ENCODE measurements at regions not wholly inside any gene's neighbourhood (a gene's known extent, or its start where the extent isn't known, plus 50 kb on each side); places are given as distances from the start of the nearest gene placed in this dataset.

DNA sequence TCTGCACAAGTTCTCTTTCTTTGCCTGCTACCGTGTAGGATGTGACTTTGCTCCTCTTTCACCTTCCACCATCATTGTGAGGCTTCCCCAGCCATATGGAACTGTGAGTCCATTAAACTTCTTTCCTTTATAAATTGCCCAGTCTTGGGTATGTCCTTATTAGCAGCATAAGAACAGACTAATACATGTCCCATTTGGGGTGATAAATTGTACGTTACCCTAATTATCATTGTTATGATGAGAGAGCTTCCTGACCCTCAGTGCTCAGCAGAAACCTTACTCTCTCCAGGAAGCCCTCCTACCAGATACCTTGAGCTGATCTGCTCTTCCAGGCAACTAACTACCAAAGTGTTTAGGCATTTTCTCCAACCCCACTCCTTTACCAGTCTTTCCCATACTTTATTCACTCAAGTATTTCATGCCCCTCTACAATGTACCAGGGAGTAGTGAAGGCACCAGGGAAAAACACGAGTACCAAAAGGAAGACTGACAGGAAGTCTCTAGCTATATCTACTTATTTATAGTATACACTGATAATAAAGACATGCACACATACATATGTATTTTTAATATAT is 196.2 kb downstream of the MYCN start:
- ChIA-PET POLR2A (no interaction called here), CTCF (no interaction called here)
- Histone ChIP-seq H3K27ac (ENCODE audit: low read depth, low read length) (no peak overlapping the region), H3K36me3 (ENCODE audit: insufficient read depth, low read length) (no peaks in the 10 kb centered on the region), H3K9me3 (ENCODE audit: low read length) (no peaks in the 10 kb centered on the region), H3K4me3 (ENCODE audit: low read length) (no peak overlapping the region), H3K4me1 (ENCODE audit: insufficient read depth, low read length) (no peaks in the 10 kb centered on the region), H3K27me3 (ENCODE audit: insufficient read depth, low read length, poor library complexity, severe bottlenecking) (no peaks in the 10 kb centered on the region)
- DNase-seq: no peak
- Mint-ChIP-seq H3K4me3 (no peak overlapping the region), H3K9me3 (peaks cover 0 to 7% (median 4%) of the 10 kb centered on the region in 5 donors), H3K27ac (no peak overlapping the region), H3K27me3 (peaks cover 0 to 5% of the 10 kb centered on the region in 2 donors), H3K36me3 (no peaks in the 10 kb centered on the region), H3K4me1 (no peaks in the 10 kb centered on the region)

DNA sequence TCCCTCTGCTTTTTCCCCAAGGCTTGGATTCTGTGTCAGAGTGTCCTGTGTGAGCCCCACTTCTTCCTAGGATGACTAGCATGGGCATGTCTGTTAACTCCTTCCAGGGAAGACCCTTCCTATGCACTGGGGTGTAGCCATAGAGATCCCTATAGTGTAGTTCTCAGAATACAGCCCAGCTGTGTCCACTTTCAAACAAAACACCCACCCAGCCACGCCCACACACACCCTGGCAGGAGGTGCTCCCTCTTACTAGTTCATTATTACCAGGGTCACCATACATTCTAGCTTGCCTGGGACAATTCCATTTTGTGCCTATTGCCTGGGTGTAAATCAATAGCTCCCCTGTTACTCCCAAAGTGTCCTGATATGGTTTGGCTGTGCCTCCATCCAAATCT is 195.6 kb downstream of the MYCN start:
- H3K36me3 ChIP-seq (ENCODE audit: insufficient read depth, low read length): no peaks in the 10 kb centered on the region
- Mint-ChIP-seq H3K4me3 (no peak overlapping the region), H3K36me3 (no peaks in the 10 kb centered on the region), H3K4me1 (no peaks in the 10 kb centered on the region), H3K27me3 (peaks cover 0 to 5% of the 10 kb centered on the region in 2 donors), H3K27ac (no peak overlapping the region), H3K9me3 (peaks cover 0 to 9% (median 3%) of the 10 kb centered on the region in 5 donors)
- no peaks in the 10 kb centered on the region for H3K4me1 ChIP-seq (ENCODE audit: insufficient read depth, low read length)
- no peaks in the 10 kb centered on the region for H3K27me3 ChIP-seq (ENCODE audit: insufficient read depth, low read length, poor library complexity, severe bottlenecking)
- no peak for DNase-seq
- ChIA-PET CTCF (no interaction called here), POLR2A (no interaction called here)
- no peaks in the 10 kb centered on the region for H3K9me3 ChIP-seq (ENCODE audit: low read length)
- no peak overlapping the region for H3K4me3 ChIP-seq (ENCODE audit: low read length)
- H3K27ac ChIP-seq (ENCODE audit: low read depth, low read length): no peak overlapping the region

- H3K27me3 Mint-ChIP-seq: peaks cover 0 to 5% of the 10 kb centered on the region in 2 donors
- H3K9me3 Mint-ChIP-seq: peaks cover 0 to 9% (median 3%) of the 10 kb centered on the region in 5 donors
- no peaks in the 10 kb centered on the region for H3K36me3 ChIP-seq (ENCODE audit: insufficient read depth, low read length)
- H3K4me1 Mint-ChIP-seq: no peaks in the 10 kb centered on the region
- H3K4me3 Mint-ChIP-seq: no peak overlapping the region
- ChIA-PET CTCF (no interaction called here), POLR2A (no interaction called here)
- H3K36me3 Mint-ChIP-seq: no peaks in the 10 kb centered on the region
- no peaks in the 10 kb centered on the region for H3K4me1 ChIP-seq (ENCODE audit: insufficient read depth, low read length)
- H3K27me3 ChIP-seq (ENCODE audit: insufficient read depth, low read length, poor library complexity, severe bottlenecking): no peaks in the 10 kb centered on the region
- H3K27ac ChIP-seq (ENCODE audit: low read depth, low read length): no peak overlapping the region
- H3K9me3 ChIP-seq (ENCODE audit: low read length): no peaks in the 10 kb centered on the region
- H3K4me3 ChIP-seq (ENCODE audit: low read length): no peak overlapping the region
- no peak overlapping the region for H3K27ac Mint-ChIP-seq
- no peak for DNase-seq
These were observed 195.0 kb downstream of the MYCN start for GRCh38 chr2:16135196-16135912.

- no peaks in the 10 kb centered on the region for H3K4me1 Mint-ChIP-seq
- no peaks in the 10 kb centered on the region for H3K4me1 ChIP-seq (ENCODE audit: insufficient read depth, low read length)
- H3K27me3 Mint-ChIP-seq: peaks cover 0 to 5% of the 10 kb centered on the region in 2 donors
- H3K9me3 ChIP-seq (ENCODE audit: low read length): no peaks in the 10 kb centered on the region
- H3K27ac ChIP-seq (ENCODE audit: low read depth, low read length): no peak overlapping the region
- no peak overlapping the region for H3K4me3 Mint-ChIP-seq
- ChIA-PET POLR2A (no interaction called here), CTCF (no interaction called here)
- peaks cover 0 to 9% (median 3%) of the 10 kb centered on the region in 5 donors for H3K9me3 Mint-ChIP-seq
- H3K27ac Mint-ChIP-seq: no peak overlapping the region
- no peak for DNase-seq
- H3K36me3 Mint-ChIP-seq: no peaks in the 10 kb centered on the region
- H3K27me3 ChIP-seq (ENCODE audit: insufficient read depth, low read length, poor library complexity, severe bottlenecking): no peaks in the 10 kb centered on the region
- H3K36me3 ChIP-seq (ENCODE audit: insufficient read depth, low read length): no peaks in the 10 kb centered on the region
- no peak overlapping the region for H3K4me3 ChIP-seq (ENCODE audit: low read length)
These were observed 194.3 kb downstream of the MYCN start for GRCh38 chr2:16134436-16135165.

- no peak overlapping the region for H3K27ac Mint-ChIP-seq
- ChIA-PET POLR2A (no interaction called here), CTCF (no interaction called here)
- Histone ChIP-seq H3K9me3 (ENCODE audit: low read length) (no peaks in the 10 kb centered on the region), H3K4me3 (ENCODE audit: low read length) (no peak overlapping the region), H3K27me3 (ENCODE audit: insufficient read depth, low read length, poor library complexity, severe bottlenecking) (no peaks in the 10 kb centered on the region), H3K27ac (ENCODE audit: low read depth, low read length) (no peak overlapping the region), H3K36me3 (ENCODE audit: insufficient read depth, low read length) (no peaks in the 10 kb centered on the region), H3K4me1 (ENCODE audit: insufficient read depth, low read length) (no peaks in the 10 kb centered on the region)
- H3K36me3 Mint-ChIP-seq: no peaks in the 10 kb centered on the region
- no peak for DNase-seq
- H3K4me3 Mint-ChIP-seq: no peak overlapping the region
- H3K4me1 Mint-ChIP-seq: no peaks in the 10 kb centered on the region
- peaks cover 0 to 7% (median 3%) of the 10 kb centered on the region in 5 donors for H3K9me3 Mint-ChIP-seq
- H3K27me3 Mint-ChIP-seq: peaks cover 0 to 3% of the 10 kb centered on the region in 2 donors
These were observed 190.6 kb downstream of the MYCN start for GRCh38 chr2:16130906-16131400.

GRCh38 chr2:16130541-16130880 is 190.2 kb downstream of the MYCN start:
- no peak overlapping the region for H3K27ac Mint-ChIP-seq
- H3K27me3 ChIP-seq (ENCODE audit: insufficient read depth, low read length, poor library complexity, severe bottlenecking): no peaks in the 10 kb centered on the region

DNA sequence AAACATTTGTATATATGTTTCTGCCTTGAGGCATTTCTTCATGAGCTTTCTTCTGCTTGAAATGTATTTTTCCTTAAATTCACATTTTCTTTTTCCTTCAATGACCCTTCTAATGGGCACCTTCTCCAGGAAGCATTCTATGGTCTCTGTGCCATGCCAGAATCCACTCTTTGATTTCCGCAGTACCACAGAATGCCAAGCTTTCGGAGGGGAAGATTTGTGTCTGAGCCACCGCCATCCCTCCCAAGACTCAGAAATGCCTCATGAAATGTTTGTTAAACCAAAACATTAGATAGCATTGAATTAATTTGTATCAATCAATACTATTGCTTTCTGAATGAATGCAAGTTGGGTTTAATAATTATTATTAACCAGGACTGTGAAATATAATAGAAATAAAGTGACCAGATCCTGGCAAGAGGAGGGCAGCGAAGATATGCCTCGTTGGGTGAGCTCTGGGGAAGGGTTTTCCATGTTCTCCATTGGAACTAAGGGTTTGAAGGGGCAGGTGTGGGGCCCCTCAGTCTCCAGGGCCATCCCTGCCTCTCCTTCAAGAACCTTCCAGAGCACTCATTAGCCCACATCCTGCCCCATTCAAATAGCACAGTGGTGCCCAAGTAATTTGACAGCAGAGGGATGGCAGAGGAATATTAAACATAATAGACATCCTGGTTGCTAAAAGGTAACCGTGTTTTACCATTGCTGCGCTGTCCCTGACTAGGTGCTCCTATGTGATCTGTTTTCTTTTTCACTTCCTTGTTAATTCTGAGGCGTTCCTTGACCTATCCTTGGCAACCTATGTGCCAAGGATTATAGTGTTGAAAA is 189.6 kb downstream of the MYCN start:
- no peak overlapping the region for H3K4me3 Mint-ChIP-seq
- peaks cover 0 to 1% of the 10 kb centered on the region in 2 donors for H3K27me3 Mint-ChIP-seq
- no peaks in the 10 kb centered on the region for H3K4me1 ChIP-seq (ENCODE audit: insufficient read depth, low read length)
- DNase-seq: no peak
- H3K4me1 Mint-ChIP-seq: no peaks in the 10 kb centered on the region
- ChIA-PET POLR2A (no interaction called here), CTCF (no interaction called here)
- H3K36me3 ChIP-seq (ENCODE audit: insufficient read depth, low read length): no peaks in the 10 kb centered on the region
- H3K27ac ChIP-seq (ENCODE audit: low read depth, low read length): no peak overlapping the region
- no peaks in the 10 kb centered on the region for H3K27me3 ChIP-seq (ENCODE audit: insufficient read depth, low read length, poor library complexity, severe bottlenecking)
- H3K9me3 Mint-ChIP-seq: peaks cover 0 to 7% (median 3%) of the 10 kb centered on the region in 5 donors
- no peaks in the 10 kb centered on the region for H3K9me3 ChIP-seq (ENCODE audit: low read length)
- H3K4me3 ChIP-seq (ENCODE audit: low read length): no peak overlapping the region
- no peaks in the 10 kb centered on the region for H3K36me3 Mint-ChIP-seq
- H3K27ac Mint-ChIP-seq: no peak overlapping the region

More at GRCh38 chr2:16130541-16130880, 190.2 kb downstream of the MYCN start:
- POLR2A ChIA-PET: no interaction called here
- Histone ChIP-seq H3K4me3 (ENCODE audit: low read length) (no peak overlapping the region), H3K27ac (ENCODE audit: low read depth, low read length) (no peak overlapping the region), H3K9me3 (ENCODE audit: low read length) (no peaks in the 10 kb centered on the region), H3K4me1 (ENCODE audit: insufficient read depth, low read length) (no peaks in the 10 kb centered on the region), H3K36me3 (ENCODE audit: insufficient read depth, low read length) (no peaks in the 10 kb centered on the region)
- H3K4me3 Mint-ChIP-seq: no peak overlapping the region
- peaks cover 0 to 7% (median 3%) of the 10 kb centered on the region in 5 donors for H3K9me3 Mint-ChIP-seq
- no peaks in the 10 kb centered on the region for H3K36me3 Mint-ChIP-seq
- CTCF ChIA-PET: no interaction called here
- no peak for DNase-seq
- H3K4me1 Mint-ChIP-seq: no peaks in the 10 kb centered on the region
- peaks cover 0 to 3% of the 10 kb centered on the region in 2 donors for H3K27me3 Mint-ChIP-seq
